GM21786 (cell line): ENCODE measurements at regions not wholly inside any gene's neighbourhood (a gene's known extent, or its start where the extent isn't known, plus 50 kb on each side); places are given as distances from the start of the nearest gene placed in this dataset.

ENCODE experiments used
- ATAC-seq: cut with Tn5 transposase; IDR thresholded peaks from one replicate; pipeline ENCODE4 v1.9.1; 2021; ENCODE audit not compliant: unreplicated experiment

GRCh38 chr4:28146191-28146590 lies 1285.5 kb downstream of the STIM2 start:
- ATAC-seq, result no peak

- no peak for ATAC-seq
Measured at GRCh38 chr4:28148221-28148620, 1287.6 kb downstream of the STIM2 start.

- no peak for ATAC-seq
Measured at GRCh38 chr4:28149762-28150161, 1289.1 kb downstream of the STIM2 start.

- ATAC-seq, result no peak
Measured at GRCh38 chr4:28151314-28151713, 1290.7 kb downstream of the STIM2 start.

DNA sequence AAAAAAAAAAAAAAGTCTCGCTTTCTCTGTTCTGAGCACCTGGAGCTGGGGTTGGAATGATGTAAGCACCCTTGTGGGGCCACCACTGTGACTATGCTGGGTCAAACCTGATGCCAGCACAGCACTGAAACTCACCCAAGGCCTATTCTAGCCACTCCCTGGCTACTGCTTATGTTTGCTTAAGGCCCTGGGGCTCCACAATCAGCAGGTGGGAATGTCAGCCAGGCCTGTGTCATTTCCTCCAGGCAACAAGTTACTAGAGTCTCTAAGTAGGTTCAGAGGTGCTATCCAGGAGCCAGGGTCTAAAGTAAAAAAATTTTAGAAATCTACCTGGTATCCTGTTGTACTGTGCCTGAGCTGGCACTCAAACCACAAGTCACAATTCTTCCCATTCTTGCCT lies 1306.8 kb downstream of the STIM2 start:
- ATAC-seq, result no peak

- ATAC-seq, result no peak
Measured at GRCh38 chr4:28176942-28177341, 1316.3 kb downstream of the STIM2 start.

DNA sequence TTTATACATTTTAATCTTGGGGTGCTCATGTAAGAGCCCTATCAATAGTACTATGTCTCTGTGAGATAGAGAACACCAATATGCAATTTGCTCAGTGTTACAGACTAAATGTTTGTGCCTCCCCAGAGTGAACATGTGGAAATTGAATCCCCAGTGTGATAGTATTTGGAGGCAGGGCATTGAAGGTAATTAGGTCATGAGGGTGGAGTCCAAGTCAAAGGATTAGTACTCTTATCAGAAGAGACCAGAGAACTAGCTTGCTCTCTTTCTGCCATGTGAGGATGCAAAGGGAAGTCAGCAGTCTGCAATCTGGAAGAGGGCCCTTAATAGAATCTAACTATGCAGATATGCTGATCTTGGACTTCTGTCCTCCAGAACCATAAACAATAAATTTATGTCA lies 1317.0 kb downstream of the STIM2 start:
- ATAC-seq, result no peak

GRCh38 chr4:28179126-28179525 lies 1318.5 kb downstream of the STIM2 start:
- ATAC-seq, result no peak

- ATAC-seq, result no peak
Measured at GRCh38 chr4:28209371-28209924, 1348.8 kb downstream of the STIM2 start.

GRCh38 chr4:28211676-28212470 lies 1351.2 kb downstream of the STIM2 start:
- ATAC-seq, result no peak

GRCh38 chr4:28221536-28221935 lies 1360.9 kb downstream of the STIM2 start:
- ATAC-seq, result no peak

DNA sequence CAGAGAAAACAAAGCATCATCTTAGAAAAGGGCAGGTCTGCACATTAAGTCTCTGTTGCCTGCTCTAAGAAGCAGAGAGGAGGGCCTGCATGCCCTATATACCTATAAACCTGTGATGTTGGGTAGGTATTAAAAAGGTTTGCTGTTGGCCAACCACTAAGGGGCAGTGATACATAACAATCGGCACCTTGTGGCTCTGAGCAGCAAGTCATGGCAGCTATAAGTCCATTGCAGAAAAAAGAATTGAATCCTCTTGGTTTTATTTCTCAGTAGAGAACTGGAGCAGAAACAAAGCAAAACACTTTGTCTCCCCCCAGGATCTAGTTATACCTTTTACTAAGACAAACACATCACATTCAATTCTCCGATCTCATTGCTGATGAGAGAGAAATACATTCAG lies 1364.4 kb downstream of the STIM2 start:
- no peak for ATAC-seq

GRCh38 chr4:28225689-28226353 lies 1365.2 kb downstream of the STIM2 start:
- ATAC-seq, result no peak

DNA sequence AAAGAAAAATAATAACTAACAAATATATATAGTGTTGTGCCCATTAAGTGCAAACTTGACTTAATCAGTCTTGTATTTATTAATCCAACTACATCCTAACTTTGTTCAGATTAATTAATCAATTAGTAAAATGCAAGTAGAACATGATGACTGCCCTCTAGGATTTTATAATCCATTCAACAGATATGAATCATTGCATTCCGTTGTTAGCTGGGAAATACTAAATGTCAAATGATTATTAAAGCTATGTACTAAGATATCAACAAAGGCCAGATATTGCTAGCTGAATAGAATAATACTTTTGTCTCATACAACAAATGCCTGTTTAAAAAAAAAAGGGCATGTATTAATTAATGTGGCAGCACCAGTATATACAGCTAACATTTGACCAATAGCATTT lies 1366.3 kb downstream of the STIM2 start:
- no peak for ATAC-seq

DNA sequence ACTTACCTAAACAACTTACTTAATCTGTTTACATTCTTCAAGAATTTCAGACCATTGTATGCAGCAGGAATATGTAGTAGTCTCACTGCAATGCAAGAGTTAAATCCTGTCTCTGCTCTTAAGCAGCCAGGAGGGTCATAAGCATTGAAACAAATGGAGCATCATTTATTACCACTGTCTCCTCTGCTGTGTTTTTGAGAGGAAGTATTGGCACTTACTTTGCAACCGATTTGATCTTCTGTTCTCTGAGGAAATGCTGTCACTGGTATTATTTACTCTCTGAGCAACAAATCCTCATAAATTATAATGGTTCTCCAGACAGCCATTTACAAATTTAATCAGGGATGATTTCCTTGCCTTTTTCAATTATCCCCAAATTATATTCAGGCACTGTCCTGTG lies 1367.1 kb downstream of the STIM2 start:
- no peak for ATAC-seq

- ATAC-seq, result no peak
Measured at GRCh38 chr4:28228561-28229491, 1368.2 kb downstream of the STIM2 start.

GRCh38 chr4:28232376-28232775 lies 1371.7 kb downstream of the STIM2 start:
- ATAC-seq, result no peak

DNA sequence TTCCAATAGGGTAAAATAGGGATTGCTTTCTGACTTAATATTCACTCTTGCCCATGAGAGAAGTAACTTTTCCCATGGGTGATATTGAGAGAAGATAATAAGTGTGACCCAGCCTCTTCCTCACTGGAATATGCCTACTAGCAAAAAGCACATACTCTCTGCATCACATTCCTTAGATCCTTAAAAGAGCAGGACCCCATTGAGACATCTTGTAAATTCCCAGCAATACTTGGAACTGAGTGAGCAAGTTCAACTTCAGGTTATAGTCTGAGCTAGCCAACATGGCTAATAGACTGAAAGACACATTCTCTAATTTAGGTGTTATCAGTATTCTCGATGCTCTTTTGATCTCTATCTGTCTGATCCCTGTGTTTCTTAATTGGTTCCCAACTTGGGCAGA lies 1372.3 kb downstream of the STIM2 start:
- ATAC-seq, result no peak

DNA sequence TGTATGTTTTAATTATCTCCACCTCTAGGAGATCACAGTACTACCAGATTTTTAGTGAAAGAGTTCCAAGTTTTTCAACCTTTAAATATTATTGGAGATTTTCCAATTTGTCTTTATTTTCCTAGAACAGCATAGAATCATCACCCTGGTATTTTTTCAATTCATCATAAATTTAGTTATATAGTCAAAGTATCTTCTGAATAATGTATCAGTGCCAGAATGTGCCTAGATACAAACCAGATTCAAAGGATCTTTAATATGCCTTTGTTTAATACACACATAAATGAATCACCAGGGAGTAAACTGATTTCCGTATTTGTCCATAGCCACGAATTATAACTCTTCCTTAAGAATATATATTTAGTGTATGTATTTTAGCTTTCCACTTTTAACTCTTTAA lies 1373.1 kb downstream of the STIM2 start:
- no peak for ATAC-seq

DNA sequence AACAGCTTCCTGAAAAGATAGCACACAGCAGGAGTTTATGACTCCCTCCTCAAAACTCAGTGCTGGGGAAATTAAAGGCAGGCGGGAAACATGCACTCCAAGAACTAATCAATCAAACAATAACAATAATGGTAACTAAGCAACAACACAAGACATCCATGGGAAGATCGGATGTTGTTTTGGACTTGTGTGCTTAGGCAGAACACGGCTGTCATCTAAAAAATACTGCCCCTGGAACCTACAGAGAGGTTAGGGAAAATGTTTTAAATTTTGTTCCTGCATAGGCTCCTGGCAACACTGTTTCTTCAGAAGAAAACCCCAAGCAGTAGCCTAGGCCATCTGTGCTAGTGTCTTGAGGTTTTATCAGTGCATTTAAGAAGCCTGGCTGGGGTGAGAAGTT lies 1378.2 kb downstream of the STIM2 start:
- no peak for ATAC-seq

- ATAC-seq, result no peak
Measured at GRCh38 chr4:28241021-28241420, 1380.4 kb downstream of the STIM2 start.
